ENCODE measurements at regions not wholly inside any gene's neighbourhood (a gene's known extent, or its start where the extent isn't known, plus 50 kb on each side); places are given as distances from the start of the nearest gene placed in this dataset.

DNA sequence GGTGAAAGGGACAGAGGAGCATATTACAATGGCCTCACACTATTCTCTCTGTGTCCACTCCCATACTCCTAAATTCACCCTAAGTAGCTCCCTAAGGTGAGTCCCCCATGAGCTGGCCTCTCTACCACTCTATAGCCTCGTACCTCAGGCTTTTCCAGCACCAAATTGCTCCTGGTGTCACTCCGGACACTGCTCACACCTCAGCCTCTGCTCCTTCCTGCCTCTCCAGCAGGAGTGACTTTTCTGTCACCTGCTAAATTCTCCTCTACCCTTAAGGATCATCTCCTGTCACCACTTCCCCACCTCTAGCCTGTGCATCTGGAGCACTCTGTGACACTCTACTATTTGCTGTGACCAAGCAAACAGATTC, 65.8 kb upstream of the CAMK1G start:
- TF ChIP-seq, protein P1, sequence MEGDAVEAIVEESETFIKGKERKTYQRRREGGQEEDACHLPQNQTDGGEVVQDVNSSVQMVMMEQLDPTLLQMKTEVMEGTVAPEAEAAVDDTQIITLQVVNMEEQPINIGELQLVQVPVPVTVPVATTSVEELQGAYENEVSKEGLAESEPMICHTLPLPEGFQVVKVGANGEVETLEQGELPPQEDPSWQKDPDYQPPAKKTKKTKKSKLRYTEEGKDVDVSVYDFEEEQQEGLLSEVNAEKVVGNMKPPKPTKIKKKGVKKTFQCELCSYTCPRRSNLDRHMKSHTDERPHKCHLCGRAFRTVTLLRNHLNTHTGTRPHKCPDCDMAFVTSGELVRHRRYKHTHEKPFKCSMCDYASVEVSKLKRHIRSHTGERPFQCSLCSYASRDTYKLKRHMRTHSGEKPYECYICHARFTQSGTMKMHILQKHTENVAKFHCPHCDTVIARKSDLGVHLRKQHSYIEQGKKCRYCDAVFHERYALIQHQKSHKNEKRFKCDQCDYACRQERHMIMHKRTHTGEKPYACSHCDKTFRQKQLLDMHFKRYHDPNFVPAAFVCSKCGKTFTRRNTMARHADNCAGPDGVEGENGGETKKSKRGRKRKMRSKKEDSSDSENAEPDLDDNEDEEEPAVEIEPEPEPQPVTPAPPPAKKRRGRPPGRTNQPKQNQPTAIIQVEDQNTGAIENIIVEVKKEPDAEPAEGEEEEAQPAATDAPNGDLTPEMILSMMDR (IDR thresholded peaks at IDR 0.05) = no peak
- TF ChIP-seq POLR2AphosphoS5 (IDR thresholded peaks at IDR 0.05; ENCODE audit: insufficient read depth in 1 of 2, low read depth in 1 of 2) = no peak
